GM12878 (cell line): ENCODE measurements at regions not wholly inside any gene's neighbourhood (a gene's known extent, or its start where the extent isn't known, plus 50 kb on each side); places are given as distances from the start of the nearest gene placed in this dataset.

Source experiments
- ATAC-seq: fragments of 200-7000 bp; cut with Tn5 transposase; 3 replicates; pipeline ENCODE4 v1.9.1; 2020; ENCODE audit warnings: mild to moderate bottlenecking, moderate library complexity
- BruUV-seq: library from RNA; stranded (reverse); fragments of 400-500 nt; replicated peaks from 2 replicates; lab custom pipeline; 2021; lab: Mats Ljungman, UMichigan
- CTCF ChIA-PET: fragments of 300-600 bp; sonication (Branson Sonifier 250); formaldehyde crosslinking; extraction: SDS; loops from one replicate; lab custom pipeline; 2021; ENCODE audit warnings: inconsistent platforms; lab: Yijun Ruan, JAX
- POLR2A ChIA-PET: fragments of 350-600 bp; formaldehyde crosslinking; extraction: SDS; loops from one replicate; lab custom pipeline; 2021; ENCODE audit warnings: inconsistent platforms; lab: Charles Lee
- RAD21 ChIA-PET: fragments of 300-600 bp; sonication (Branson Sonifier 250); formaldehyde crosslinking; loops from one replicate; lab custom pipeline; 2023; ENCODE audit warnings: antibody characterized with exemption; ENCODE audit not compliant: unreplicated experiment; lab: Charles Lee
- SMC1A ChIA-PET: fragments of 300-600 bp; sonication (Branson Sonifier 250); formaldehyde crosslinking; loops from one replicate; lab custom pipeline; 2023; ENCODE audit not compliant: unreplicated experiment, uncharacterized antibody; lab: Charles Lee
- DNase-seq: peaks from one replicate; pipeline ENCODE4 v3.0.0-alpha.2; 2011; ENCODE audit warnings: low read depth, low spot score
- FAIRE-seq: peaks from 3 replicates; lab custom pipeline; 2011; peaks lifted over from hg19 to GRCh38; lab: Jason Lieb, UNC
- H2AFZ ChIP-seq: 2 replicates; pipeline ENCODE4 v1.6.0; 2011; ENCODE audit warnings: low read depth, low read length, control low read depth; ENCODE audit not compliant: control insufficient read depth
- H3K27ac ChIP-seq: 2 replicates; pipeline ENCODE4 v1.5.1; 2011; ENCODE audit warnings: control low read depth; ENCODE audit not compliant: control insufficient read depth, insufficient read depth
- H3K27me3 ChIP-seq, 2 experiments: replicated peaks in 1 of 2; 2 replicates each; pipeline versions ENCODE4 v1.6.0 to v1.6.1; 2011; ENCODE audit warnings: low read length in 1 of 2; ENCODE audit not compliant: control insufficient read depth in 2 of 2, insufficient read depth in 2 of 2
- H3K36me3 ChIP-seq, 2 experiments: 2 replicates each; pipeline ENCODE4 v1.5.1; 2011; ENCODE audit warnings: low read length in 1 of 2; ENCODE audit not compliant: control insufficient read depth in 2 of 2, insufficient read depth in 2 of 2
- H3K4me1 ChIP-seq: 2 replicates; pipeline ENCODE4 v1.6.1; 2011; ENCODE audit warnings: mild to moderate bottlenecking, low read length, moderate library complexity, mixed read lengths; ENCODE audit not compliant: control insufficient read depth, insufficient read depth
- H3K4me2 ChIP-seq: 2 replicates; pipeline ENCODE4 v1.6.0; 2011; ENCODE audit warnings: control low read depth; ENCODE audit not compliant: control insufficient read depth, insufficient read depth
- H3K4me3 ChIP-seq: fragments of 200-600 bp; sonication (generic); 2 replicates; pipeline ENCODE4 v1.5.1; 2016
- H3K79me2 ChIP-seq: 2 replicates; pipeline ENCODE4 v1.6.0; 2011; ENCODE audit warnings: low read length; ENCODE audit not compliant: control insufficient read depth, insufficient read depth
- H3K9ac ChIP-seq: 2 replicates; pipeline ENCODE4 v1.8.0; 2011; ENCODE audit warnings: low read length, control low read depth, mixed read lengths; ENCODE audit not compliant: control insufficient read depth, insufficient read depth
- H3K9me3 ChIP-seq: replicated peaks from 3 replicates; pipeline ENCODE4 v1.5.1; 2011; ENCODE audit warnings: mild to moderate bottlenecking, low read length; ENCODE audit not compliant: control insufficient read depth, insufficient read depth
- H4K20me1 ChIP-seq: 2 replicates; pipeline ENCODE4 v1.6.0; 2011; ENCODE audit not compliant: control insufficient read depth, insufficient read depth
- CHD2 ChIP-seq: IDR thresholded peaks from 2 replicates; pipeline ENCODE4 v1.6.1; 2011; ENCODE audit warnings: low read depth, low read length, improper control_type of control experiment, borderline replicate concordance
- EED ChIP-seq: sonication (generic); IDR thresholded peaks from 2 replicates; pipeline ENCODE4 v1.6.1; 2016; ENCODE audit warnings: antibody characterized with exemption, low read depth
- EP300 ChIP-seq, 2 experiments: fragments of 150-350 bp in 1 of 2; IDR thresholded peaks; 2 replicates each; pipeline ENCODE4 v1.6.1; 2011 to 2012; ENCODE audit warnings: low read depth in 2 of 2, low read length in 2 of 2, borderline replicate concordance in 1 of 2, improper control_type of control experiment in 1 of 2, inconsistent platforms in 1 of 2; ENCODE audit not compliant: control insufficient read depth in 1 of 2
- EZH2 ChIP-seq: IDR thresholded peaks from 2 replicates; pipeline ENCODE4 v1.6.1; 2012; ENCODE audit warnings: low read depth, mild to moderate bottlenecking, control low read depth, inconsistent platforms, low read length, borderline replicate concordance; ENCODE audit not compliant: control insufficient read depth
- GABPA ChIP-seq: IDR thresholded peaks from 2 replicates; pipeline ENCODE4 v1.6.1; 2014; ENCODE audit warnings: antibody characterized with exemption, low read depth, mild to moderate bottlenecking, inconsistent platforms
- GATAD2B ChIP-seq: fragments of 450-650 bp; conservative IDR thresholded peaks from 2 replicates; pipeline ENCODE4 v1.6.1; 2017; ENCODE audit warnings: low read depth, mild to moderate bottlenecking, moderate library complexity
- MYC ChIP-seq: IDR thresholded peaks from 2 replicates; pipeline ENCODE4 v1.6.1; 2011; ENCODE audit warnings: mild to moderate bottlenecking, low read length, moderate library complexity, inconsistent platforms; ENCODE audit not compliant: insufficient read depth, insufficient replicate concordance, insufficient read length, severe bottlenecking
- RB1 ChIP-seq: fragments of 450-650 bp; formaldehyde crosslinking; IDR thresholded peaks from 2 replicates; pipeline ENCODE4 v1.6.1; 2017; ENCODE audit warnings: mild to moderate bottlenecking, borderline replicate concordance
- SIN3A ChIP-seq: IDR thresholded peaks from 2 replicates; pipeline ENCODE4 v1.6.1; 2012; ENCODE audit warnings: low read depth, low read length, improper control_type of control experiment
- SMAD5 ChIP-seq: IDR thresholded peaks from 2 replicates; pipeline ENCODE4 v1.6.1; 2016; ENCODE audit warnings: antibody characterized with exemption, low read depth
- STAT1 ChIP-seq: fragments of 450-650 bp; conservative IDR thresholded peaks from 2 replicates; pipeline ENCODE4 v1.6.1; 2014; ENCODE audit warnings: antibody characterized with exemption, mild to moderate bottlenecking
- YBX1 ChIP-seq: fragments of 450-650 bp; IDR thresholded peaks from 2 replicates; pipeline ENCODE4 v1.6.1; 2016; ENCODE audit warnings: antibody characterized with exemption
- WGBS: methylation state at CpG from one replicate; pipeline ENCODE4 v1.1.6; 2016; ENCODE audit warnings: low lambda C conversion rate; ENCODE audit not compliant: insufficient replicate concordance, insufficient coverage; ENCODE audit errors: missing lambda C conversion rate; 5-methylcytosine and 5-hydroxymethylcytosine counted together
- in situ Hi-C: fragments of 300-500 bp; cut with MboI; formaldehyde crosslinking; loops from 9 replicates; pipeline ENCODE4 v1.14.3; 2018; ENCODE audit warnings: mixed read lengths
- intact Hi-C: fragments of 100-400 bp; cut with micrococcal nuclease; formaldehyde crosslinking; loops from one replicate; pipeline ENCODE4 v1.14.2; 2022; ENCODE audit not compliant: unreplicated experiment

DNA sequence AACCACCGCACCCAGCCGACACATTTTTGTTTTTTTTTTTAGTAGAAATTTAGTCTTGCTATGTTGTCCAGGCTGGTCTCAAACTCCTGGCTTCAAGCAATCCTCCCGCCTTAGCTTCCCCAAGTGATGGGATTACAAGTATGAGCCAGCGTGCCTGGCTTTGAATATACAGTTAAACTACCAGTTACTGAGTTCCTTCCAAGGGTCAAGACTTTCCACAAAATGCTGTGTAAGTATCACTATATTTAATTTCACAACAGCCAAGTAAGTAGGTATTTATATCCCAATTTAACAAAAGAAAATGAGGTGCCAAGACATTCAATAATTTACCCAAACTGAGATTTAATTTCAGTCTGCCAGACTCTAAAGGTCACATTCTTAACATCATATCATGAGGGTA, 181.3 kb upstream of the TMC3 start:
- Histone ChIP-seq H4K20me1 (no peaks in the 10 kb centered on the region), H3K4me1 (no peaks in the 10 kb centered on the region), H3K27me3 (no peaks in the 10 kb centered on the region), H3K4me3 (no peak overlapping the region), H3K9me3 (no peaks in the 10 kb centered on the region), H3K79me2 (no peaks in the 10 kb centered on the region), H3K36me3 (no peaks in the 10 kb centered on the region)
- ChIA-PET RAD21 (no interaction called here), POLR2A (no interaction called here), CTCF (no interaction called here)
- ATAC-seq: no peak
- no TSS peak for BruUV-seq
- 64% methylated on average over 4 of the region's 4 CpGs for WGBS
- intact Hi-C loops: no loop called here
- TF ChIP-seq GABPA (no peak), GATAD2B (no peak), EP300 (IDR thresholded peaks at IDR 0.05; ENCODE audit: borderline replicate concordance in 1 of 2, control insufficient read depth in 1 of 2, low read depth in 2 of 2, low read length in 2 of 2) (no peak), CHD2 (no peak), EED (no peak), EZH2 (no peak), YBX1 (no peak), RB1 (no peak), SIN3A (no peak), MYC (no peak), SMAD5 (no peak), STAT1 (no peak)
- TF ChIP-seq, all 136 proteins: peak for 0
- FAIRE-seq (no peak), DNase-seq (no peak)
- no peak overlapping the region for H2AFZ ChIP-seq
- no peak overlapping the region for H3K9ac ChIP-seq
- H3K27ac ChIP-seq: no peak overlapping the region
- in situ Hi-C loops: no loop called here
- H3K4me2 ChIP-seq: no peak overlapping the region
- SMC1A ChIA-PET: no interaction called here
